ENCODE measurements at regions not wholly inside any gene's neighbourhood (a gene's known extent, or its start where the extent isn't known, plus 50 kb on each side); places are given as distances from the start of the nearest gene placed in this dataset.

DNA sequence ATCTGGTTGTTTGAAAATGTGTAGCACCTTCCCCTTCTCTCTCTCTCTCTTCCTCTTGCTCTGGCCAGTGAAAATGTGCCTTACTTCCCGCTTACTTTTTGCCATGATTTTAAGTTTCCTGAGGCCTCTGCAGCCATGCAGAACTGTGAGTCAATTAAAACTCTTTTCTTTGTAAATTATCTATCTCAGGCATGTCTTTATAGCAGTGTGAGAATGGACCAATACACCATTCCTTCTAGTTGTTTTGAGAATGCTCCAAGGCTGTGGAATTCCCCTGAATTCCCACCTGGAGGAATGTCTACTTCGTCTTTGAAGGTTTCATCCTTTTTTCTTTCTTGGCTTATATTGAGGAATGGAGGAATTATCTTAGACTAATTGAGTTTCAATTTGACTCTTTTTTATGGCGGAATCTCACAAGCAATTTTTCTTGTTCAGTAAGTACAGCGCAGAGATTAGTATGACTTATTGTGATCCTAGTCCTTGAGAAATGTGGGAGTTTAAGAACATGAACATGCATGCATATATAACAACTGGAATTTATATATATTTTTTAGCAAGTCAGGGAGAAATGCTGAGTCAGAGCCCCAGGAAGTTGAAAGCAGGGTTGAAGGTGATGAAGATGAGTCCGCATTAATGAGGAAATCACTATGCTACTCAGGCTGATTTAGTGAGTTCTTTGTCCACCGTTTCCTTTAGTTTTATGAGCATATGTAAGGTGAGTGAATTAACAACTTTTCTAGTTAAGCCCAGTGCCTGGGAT, 488.1 kb upstream of the ADAMTS16 start:
- TF ChIP-seq, protein P1, sequence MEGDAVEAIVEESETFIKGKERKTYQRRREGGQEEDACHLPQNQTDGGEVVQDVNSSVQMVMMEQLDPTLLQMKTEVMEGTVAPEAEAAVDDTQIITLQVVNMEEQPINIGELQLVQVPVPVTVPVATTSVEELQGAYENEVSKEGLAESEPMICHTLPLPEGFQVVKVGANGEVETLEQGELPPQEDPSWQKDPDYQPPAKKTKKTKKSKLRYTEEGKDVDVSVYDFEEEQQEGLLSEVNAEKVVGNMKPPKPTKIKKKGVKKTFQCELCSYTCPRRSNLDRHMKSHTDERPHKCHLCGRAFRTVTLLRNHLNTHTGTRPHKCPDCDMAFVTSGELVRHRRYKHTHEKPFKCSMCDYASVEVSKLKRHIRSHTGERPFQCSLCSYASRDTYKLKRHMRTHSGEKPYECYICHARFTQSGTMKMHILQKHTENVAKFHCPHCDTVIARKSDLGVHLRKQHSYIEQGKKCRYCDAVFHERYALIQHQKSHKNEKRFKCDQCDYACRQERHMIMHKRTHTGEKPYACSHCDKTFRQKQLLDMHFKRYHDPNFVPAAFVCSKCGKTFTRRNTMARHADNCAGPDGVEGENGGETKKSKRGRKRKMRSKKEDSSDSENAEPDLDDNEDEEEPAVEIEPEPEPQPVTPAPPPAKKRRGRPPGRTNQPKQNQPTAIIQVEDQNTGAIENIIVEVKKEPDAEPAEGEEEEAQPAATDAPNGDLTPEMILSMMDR (IDR thresholded peaks at IDR 0.05), result no peak
- TF ChIP-seq POLR2A (IDR thresholded peaks at IDR 0.05), result no peak

Data from prostate gland (tissue), 2 donors.